GM23338 (cell line): ENCODE measurements at regions not wholly inside any gene's neighbourhood (a gene's known extent, or its start where the extent isn't known, plus 50 kb on each side); places are given as distances from the start of the nearest gene placed in this dataset.

Source experiments
- CREB1 ChIP-seq: fragments of 250-450 bp; sonication (Bioruptor Pico); IDR thresholded peaks from 2 replicates; pipeline ENCODE4 v1.5.0; 2020; ENCODE audit warnings: low read depth, mild to moderate bottlenecking, moderate library complexity
- EZH2 ChIP-seq: fragments of 200-600 bp; sonication (generic); IDR thresholded peaks from one replicate; pipeline ENCODE4 v1.8.0; 2017; ENCODE audit warnings: antibody characterized with exemption, mild to moderate bottlenecking, low read depth; ENCODE audit not compliant: unreplicated experiment
- EZH2phosphoT487 ChIP-seq: fragments of 200-600 bp; sonication (generic); IDR thresholded peaks from one replicate; pipeline ENCODE4 v1.8.1; 2018; ENCODE audit warnings: antibody characterized with exemption; ENCODE audit not compliant: unreplicated experiment
- JUNB ChIP-seq: IDR thresholded peaks from one replicate; pipeline ENCODE4 v1.6.1; 2016; ENCODE audit warnings: antibody characterized with exemption; ENCODE audit not compliant: unreplicated experiment
- NANOG ChIP-seq: IDR thresholded peaks from 2 replicates; pipeline ENCODE4 v1.6.1; 2016; ENCODE audit warnings: antibody characterized with exemption, borderline replicate concordance
- POLR2AphosphoS5 ChIP-seq: IDR thresholded peaks from 2 replicates; pipeline ENCODE4 v1.6.1; 2016; ENCODE audit warnings: antibody characterized with exemption, low read depth
- ZNF114 ChIP-seq: fragments of 250-450 bp; sonication (Bioruptor Pico); IDR thresholded peaks from 2 replicates; pipeline ENCODE4 v1.5.0; 2020; ENCODE audit warnings: mild to moderate bottlenecking, moderate library complexity
- ZNF331 ChIP-seq: fragments of 250-450 bp; sonication (Bioruptor Pico); IDR thresholded peaks from 2 replicates; pipeline ENCODE4 v1.5.0; 2020; ENCODE audit warnings: low read depth, mild to moderate bottlenecking, moderate library complexity
- TF ChIP-seq, protein P1 (sequence below), 2 experiments: fragments of 200-600 bp in 1 of 2; sonication (generic) in 1 of 2; conservative IDR thresholded peaks; 2 replicates each; pipeline versions ENCODE4 v1.5.1 to v1.6.1; 2016 to 2017; ENCODE audit warnings: antibody characterized with exemption in 2 of 2, low read depth in 2 of 2, mild to moderate bottlenecking in 2 of 2, moderate library complexity in 1 of 2
- TF ChIP-seq, protein P2 (sequence below): IDR thresholded peaks from one replicate; pipeline ENCODE4 v1.6.1; 2018; ENCODE audit warnings: antibody characterized with exemption; ENCODE audit not compliant: unreplicated experiment
- TF ChIP-seq, protein P3 (sequence below): IDR thresholded peaks from 2 replicates; pipeline ENCODE4 v1.6.1; 2016; ENCODE audit warnings: antibody characterized with exemption

DNA sequence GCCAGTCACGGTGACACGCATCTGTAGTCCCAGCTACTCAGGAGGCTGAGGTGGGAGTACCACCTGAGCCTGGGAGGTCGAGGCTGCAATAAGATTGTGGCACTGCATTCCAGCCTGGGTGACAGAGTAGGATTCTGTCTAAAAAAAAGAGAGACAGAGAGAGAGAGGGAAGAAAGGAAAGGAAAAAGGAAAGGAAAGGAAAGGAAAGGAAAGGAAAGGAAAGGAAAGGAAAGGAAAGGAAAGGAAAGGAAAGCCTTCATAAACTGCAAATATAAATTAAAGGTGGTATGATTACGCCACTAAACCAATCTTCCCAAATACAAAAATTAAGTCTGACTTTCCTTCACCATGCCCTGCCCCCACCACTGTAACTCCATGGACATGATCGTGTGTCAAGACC lies 259.3 kb upstream of the GATB start:
- TF ChIP-seq EZH2 (no peak), POLR2AphosphoS5 (no peak), EZH2phosphoT487 (no peak), JUNB (no peak), ZNF114 (CRISPR knock-in tag) (no peak), ZNF331 (no peak), NANOG (no peak), CREB1 (CRISPR knock-in tag) (no peak)
- TF ChIP-seq, protein P1, sequence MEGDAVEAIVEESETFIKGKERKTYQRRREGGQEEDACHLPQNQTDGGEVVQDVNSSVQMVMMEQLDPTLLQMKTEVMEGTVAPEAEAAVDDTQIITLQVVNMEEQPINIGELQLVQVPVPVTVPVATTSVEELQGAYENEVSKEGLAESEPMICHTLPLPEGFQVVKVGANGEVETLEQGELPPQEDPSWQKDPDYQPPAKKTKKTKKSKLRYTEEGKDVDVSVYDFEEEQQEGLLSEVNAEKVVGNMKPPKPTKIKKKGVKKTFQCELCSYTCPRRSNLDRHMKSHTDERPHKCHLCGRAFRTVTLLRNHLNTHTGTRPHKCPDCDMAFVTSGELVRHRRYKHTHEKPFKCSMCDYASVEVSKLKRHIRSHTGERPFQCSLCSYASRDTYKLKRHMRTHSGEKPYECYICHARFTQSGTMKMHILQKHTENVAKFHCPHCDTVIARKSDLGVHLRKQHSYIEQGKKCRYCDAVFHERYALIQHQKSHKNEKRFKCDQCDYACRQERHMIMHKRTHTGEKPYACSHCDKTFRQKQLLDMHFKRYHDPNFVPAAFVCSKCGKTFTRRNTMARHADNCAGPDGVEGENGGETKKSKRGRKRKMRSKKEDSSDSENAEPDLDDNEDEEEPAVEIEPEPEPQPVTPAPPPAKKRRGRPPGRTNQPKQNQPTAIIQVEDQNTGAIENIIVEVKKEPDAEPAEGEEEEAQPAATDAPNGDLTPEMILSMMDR (conservative IDR thresholded peaks at IDR 0.05; ENCODE audit: low read depth in 2 of 2): no peak
- TF ChIP-seq, protein P2, sequence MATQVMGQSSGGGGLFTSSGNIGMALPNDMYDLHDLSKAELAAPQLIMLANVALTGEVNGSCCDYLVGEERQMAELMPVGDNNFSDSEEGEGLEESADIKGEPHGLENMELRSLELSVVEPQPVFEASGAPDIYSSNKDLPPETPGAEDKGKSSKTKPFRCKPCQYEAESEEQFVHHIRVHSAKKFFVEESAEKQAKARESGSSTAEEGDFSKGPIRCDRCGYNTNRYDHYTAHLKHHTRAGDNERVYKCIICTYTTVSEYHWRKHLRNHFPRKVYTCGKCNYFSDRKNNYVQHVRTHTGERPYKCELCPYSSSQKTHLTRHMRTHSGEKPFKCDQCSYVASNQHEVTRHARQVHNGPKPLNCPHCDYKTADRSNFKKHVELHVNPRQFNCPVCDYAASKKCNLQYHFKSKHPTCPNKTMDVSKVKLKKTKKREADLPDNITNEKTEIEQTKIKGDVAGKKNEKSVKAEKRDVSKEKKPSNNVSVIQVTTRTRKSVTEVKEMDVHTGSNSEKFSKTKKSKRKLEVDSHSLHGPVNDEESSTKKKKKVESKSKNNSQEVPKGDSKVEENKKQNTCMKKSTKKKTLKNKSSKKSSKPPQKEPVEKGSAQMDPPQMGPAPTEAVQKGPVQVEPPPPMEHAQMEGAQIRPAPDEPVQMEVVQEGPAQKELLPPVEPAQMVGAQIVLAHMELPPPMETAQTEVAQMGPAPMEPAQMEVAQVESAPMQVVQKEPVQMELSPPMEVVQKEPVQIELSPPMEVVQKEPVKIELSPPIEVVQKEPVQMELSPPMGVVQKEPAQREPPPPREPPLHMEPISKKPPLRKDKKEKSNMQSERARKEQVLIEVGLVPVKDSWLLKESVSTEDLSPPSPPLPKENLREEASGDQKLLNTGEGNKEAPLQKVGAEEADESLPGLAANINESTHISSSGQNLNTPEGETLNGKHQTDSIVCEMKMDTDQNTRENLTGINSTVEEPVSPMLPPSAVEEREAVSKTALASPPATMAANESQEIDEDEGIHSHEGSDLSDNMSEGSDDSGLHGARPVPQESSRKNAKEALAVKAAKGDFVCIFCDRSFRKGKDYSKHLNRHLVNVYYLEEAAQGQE: no peak
- TF ChIP-seq, protein P3, sequence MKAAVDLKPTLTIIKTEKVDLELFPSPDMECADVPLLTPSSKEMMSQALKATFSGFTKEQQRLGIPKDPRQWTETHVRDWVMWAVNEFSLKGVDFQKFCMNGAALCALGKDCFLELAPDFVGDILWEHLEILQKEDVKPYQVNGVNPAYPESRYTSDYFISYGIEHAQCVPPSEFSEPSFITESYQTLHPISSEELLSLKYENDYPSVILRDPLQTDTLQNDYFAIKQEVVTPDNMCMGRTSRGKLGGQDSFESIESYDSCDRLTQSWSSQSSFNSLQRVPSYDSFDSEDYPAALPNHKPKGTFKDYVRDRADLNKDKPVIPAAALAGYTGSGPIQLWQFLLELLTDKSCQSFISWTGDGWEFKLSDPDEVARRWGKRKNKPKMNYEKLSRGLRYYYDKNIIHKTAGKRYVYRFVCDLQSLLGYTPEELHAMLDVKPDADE: no peak
